ENCODE measurements at regions not wholly inside any gene's neighbourhood (a gene's known extent, or its start where the extent isn't known, plus 50 kb on each side); places are given as distances from the start of the nearest gene placed in this dataset.
"Not testable (repeated sequence)": the region's sequence is repeated elsewhere in the genome, so short reads cannot be mapped to it uniquely, and the experiment has no call there.

GRCh38 chr13:51170128-51170497 lies 52.1 kb upstream of the FAM124A start:
- in situ Hi-C loops (cut with MboI; ENCODE audit: low pct_unique_long_range_greater_than_20kb in 2 of 9, low sequenced_read_pairs in 9 of 9, unreplicated experiment in 9 of 9): loop anchor here in 1 of 9 experiments (25.0 kb wide), 1 partner anchor 117 kb away; no protein-coding TSS in a partner anchor
- WGBS, 10 experiments: 100% methylated on average over 1 of the region's 15 CpGs; no CpG with 5 or more reads in 9 of the 10 experiments
- H3K4me3 ChIP-seq; ATAC-seq (replicated peaks in 6 of 8); H3K27ac ChIP-seq: not testable (repeated sequence)
- H3K4me1 ChIP-seq (replicated peaks in 1 of 2): peaks cover 9 to 11% of the 10 kb centered on the region in 2 donors

- peak in 6 of 8 experiments; percentile 51 to 97 (median 80) for ATAC-seq (replicated peaks in 6 of 8)
- not testable (repeated sequence) for H3K27ac ChIP-seq, H3K4me3 ChIP-seq
- in situ Hi-C loops (cut with MboI; ENCODE audit: low pct_unique_long_range_greater_than_20kb in 2 of 9, low sequenced_read_pairs in 9 of 9, unreplicated experiment in 9 of 9): loop anchor here in 1 of 9 experiments (25.0 kb wide), 1 partner anchor 118 kb away; no protein-coding TSS in a partner anchor
- 0 to 75% (median 29%) methylated on average over 1 to 2 of the region's 5 CpGs; no CpG with 5 or more reads in 5 of the 10 experiments for WGBS, 10 experiments
- H3K4me1 ChIP-seq (replicated peaks in 1 of 2): peaks cover 9 to 11% of the 10 kb centered on the region in 2 donors
These were observed 52.7 kb upstream of the FAM124A start for GRCh38 chr13:51169303-51170127.

DNA sequence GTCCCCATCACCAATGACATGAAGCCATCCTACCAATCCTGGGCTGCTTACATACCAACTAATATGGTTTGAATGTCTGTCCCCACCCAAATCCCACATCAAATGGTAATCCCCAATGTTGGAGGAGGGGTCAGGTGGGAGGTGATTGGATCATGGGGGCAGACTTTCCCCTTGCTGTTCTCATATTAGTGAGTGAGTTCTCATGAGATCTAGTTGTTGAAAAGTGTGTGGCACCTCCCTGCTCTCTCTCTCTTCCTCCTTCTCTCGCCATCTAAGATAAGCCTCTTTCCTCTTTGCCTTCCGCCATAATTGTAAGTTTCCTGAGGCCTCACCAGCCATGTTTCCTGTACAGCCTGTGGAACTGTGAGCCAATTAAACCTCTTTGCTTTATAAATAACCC lies 53.6 kb upstream of the FAM124A start:
- H3K27ac ChIP-seq: no peak overlapping the region
- WGBS, 10 experiments: 75 to 100% (median 91%) methylated on average over 1 to 2 of the region's 2 CpGs; no CpG with 5 or more reads in 4 of the 10 experiments
- in situ Hi-C loops (cut with MboI; ENCODE audit: low pct_unique_long_range_greater_than_20kb in 2 of 9, low sequenced_read_pairs in 9 of 9, unreplicated experiment in 9 of 9): loop anchor here in 1 of 9 experiments (25.0 kb wide), 1 partner anchor 119 kb away; no protein-coding TSS in a partner anchor
- peaks cover 9 to 11% of the 10 kb centered on the region in 2 donors for H3K4me1 ChIP-seq (replicated peaks in 1 of 2)
- peak in 1 of 8 experiments; percentile 2 for ATAC-seq (replicated peaks in 6 of 8)
- no peak overlapping the region for H3K4me3 ChIP-seq

- Histone ChIP-seq H3K4me1 (replicated peaks in 1 of 2) (peaks cover 9 to 11% of the 10 kb centered on the region in 2 donors), H3K27ac (no peak overlapping the region), H3K4me3 (no peak overlapping the region)
- WGBS, 10 experiments: 0 to 100% (median 86%) methylated on average over 1 to 4 of the region's 4 CpGs; no CpG with 5 or more reads in 3 of the 10 experiments
- peak in 5 of 8 experiments; percentile 44 to 87 (median 82) for ATAC-seq (replicated peaks in 6 of 8)
- in situ Hi-C loops (cut with MboI; ENCODE audit: low pct_unique_long_range_greater_than_20kb in 2 of 9, low sequenced_read_pairs in 9 of 9, unreplicated experiment in 9 of 9): loop anchor here in 1 of 9 experiments (25.0 kb wide), 1 partner anchor 120 kb away; no protein-coding TSS in a partner anchor
These were observed 54.6 kb upstream of the FAM124A start for GRCh38 chr13:51167393-51168191.

- no peak overlapping the region for H3K27ac ChIP-seq
- 82 to 95% (median 89%) methylated on average over 2 to 4 of the region's 4 CpGs; no CpG with 5 or more reads in 4 of the 10 experiments for WGBS, 10 experiments
- H3K4me1 ChIP-seq (replicated peaks in 1 of 2): peaks cover 18 to 23% of the 10 kb centered on the region in 2 donors
- in situ Hi-C loops (cut with MboI; ENCODE audit: low pct_unique_long_range_greater_than_20kb in 2 of 9, low sequenced_read_pairs in 9 of 9, unreplicated experiment in 9 of 9): loop anchor here in 1 of 9 experiments (25.0 kb wide), 1 partner anchor 125 kb away; no protein-coding TSS in a partner anchor
- ATAC-seq (replicated peaks in 6 of 8): no peak
- H3K4me3 ChIP-seq: no peak overlapping the region
These were observed 51.6 kb upstream of the C13orf42 start for GRCh38 chr13:51162701-51163100.
